ENCODE measurements at regions not wholly inside any gene's neighbourhood (a gene's known extent, or its start where the extent isn't known, plus 50 kb on each side); places are given as distances from the start of the nearest gene placed in this dataset.
A peak's percentile ranks its signal among the peaks of the same experiment; 100 is the strongest.

GRCh38 chr13:78029901-78030300 lies 111.3 kb upstream of the EDNRB start:
- DNase-seq (no peak), ATAC-seq (replicated peaks in 1 of 4) (no peak)
- no peaks in the 10 kb centered on the region for H3K4me1 Mint-ChIP-seq
- Histone ChIP-seq H3K36me3 (ENCODE audit: control insufficient read depth in 2 of 2, extremely low read depth in 1 of 2, insufficient read depth in 1 of 2, low read length in 1 of 2) (no peaks in the 10 kb centered on the region), H3K4me1 (ENCODE audit: control insufficient read depth in 1 of 2, extremely low read depth in 1 of 2, insufficient read depth in 2 of 2, low read length in 2 of 2) (no peaks in the 10 kb centered on the region), H3K9me3 (no peaks in the 10 kb centered on the region), H3K27ac (ENCODE audit: low read length) (no peak overlapping the region), H3K4me3 (ENCODE audit: control insufficient read depth in 1 of 2, extremely low read depth in 1 of 2, low read length in 1 of 2) (no peak overlapping the region), H3K27me3 (replicated peaks in 1 of 2; ENCODE audit: control insufficient read depth in 2 of 2, extremely low read depth in 1 of 2, insufficient read depth in 2 of 2, low read length in 1 of 2) (no peaks in the 10 kb centered on the region)
- H3K9me3 Mint-ChIP-seq = peaks cover 0 to under 1% (median 0%) of the 10 kb centered on the region in 3 donors
- POLR2A ChIA-PET = interaction anchor here in 1 of 2 donors (0.6 kb wide), 1 partner anchor 22 kb away, joined by 4 read pairs; no protein-coding TSS in a partner anchor
- H3K36me3 Mint-ChIP-seq = no peaks in the 10 kb centered on the region
- WGBS (ENCODE audit: insufficient coverage) = no CpG with 5 or more reads among the region's 6 CpGs
- CTCF ChIA-PET = no interaction called here
- H3K27ac Mint-ChIP-seq = no peak overlapping the region
- H3K4me3 Mint-ChIP-seq = no peak overlapping the region
- peaks cover 4 to 12% of the 10 kb centered on the region in 2 donors for H3K27me3 Mint-ChIP-seq

- ATAC-seq (replicated peaks in 1 of 4) (no peak), DNase-seq (no peak)
- Histone ChIP-seq H3K27ac (ENCODE audit: low read length) (no peak overlapping the region), H3K27me3 (replicated peaks in 1 of 2; ENCODE audit: control insufficient read depth in 2 of 2, extremely low read depth in 1 of 2, insufficient read depth in 2 of 2, low read length in 1 of 2) (no peaks in the 10 kb centered on the region), H3K9me3 (no peaks in the 10 kb centered on the region), H3K36me3 (ENCODE audit: control insufficient read depth in 2 of 2, extremely low read depth in 1 of 2, insufficient read depth in 1 of 2, low read length in 1 of 2) (no peaks in the 10 kb centered on the region), H3K4me1 (ENCODE audit: control insufficient read depth in 1 of 2, extremely low read depth in 1 of 2, insufficient read depth in 2 of 2, low read length in 2 of 2) (no peaks in the 10 kb centered on the region), H3K4me3 (ENCODE audit: control insufficient read depth in 1 of 2, extremely low read depth in 1 of 2, low read length in 1 of 2) (no peak overlapping the region)
- POLR2A ChIA-PET = no interaction called here
- Mint-ChIP-seq H3K27me3 (peaks cover 4 to 12% of the 10 kb centered on the region in 2 donors), H3K27ac (no peak overlapping the region), H3K9me3 (peaks cover 0 to 5% (median 4%) of the 10 kb centered on the region in 3 donors), H3K4me3 (no peak overlapping the region), H3K4me1 (no peaks in the 10 kb centered on the region), H3K36me3 (no peaks in the 10 kb centered on the region)
- CTCF ChIA-PET = no interaction called here
- 67% methylated on average over 1 of the region's 1 CpG for WGBS (ENCODE audit: insufficient coverage)
These were observed 110.3 kb upstream of the EDNRB start for GRCh38 chr13:78028960-78029359.

- Mint-ChIP-seq H3K4me3 (no peak overlapping the region), H3K9me3 (peaks cover 0 to 9% (median 5%) of the 10 kb centered on the region in 3 donors), H3K27ac (no peak overlapping the region), H3K27me3 (peaks cover 0 to 11% of the 10 kb centered on the region in 2 donors), H3K4me1 (peaks cover 10 to 18% (median 10%) of the 10 kb centered on the region in 3 donors), H3K36me3 (no peaks in the 10 kb centered on the region)
- CTCF ChIA-PET = no interaction called here
- Histone ChIP-seq H3K4me1 (ENCODE audit: control insufficient read depth in 1 of 2, extremely low read depth in 1 of 2, insufficient read depth in 2 of 2, low read length in 2 of 2) (peaks cover 2 to 4% of the 10 kb centered on the region in 2 experiments), H3K27me3 (replicated peaks in 1 of 2; ENCODE audit: control insufficient read depth in 2 of 2, extremely low read depth in 1 of 2, insufficient read depth in 2 of 2, low read length in 1 of 2) (no peaks in the 10 kb centered on the region), H3K9me3 (no peaks in the 10 kb centered on the region), H3K4me3 (ENCODE audit: control insufficient read depth in 1 of 2, extremely low read depth in 1 of 2, low read length in 1 of 2) (no peak overlapping the region), H3K36me3 (ENCODE audit: control insufficient read depth in 2 of 2, extremely low read depth in 1 of 2, insufficient read depth in 1 of 2, low read length in 1 of 2) (no peaks in the 10 kb centered on the region), H3K27ac (ENCODE audit: low read length) (no peak overlapping the region)
- POLR2A ChIA-PET = no interaction called here
- DNase-seq = no peak
- no peak for ATAC-seq (replicated peaks in 1 of 4)
These were observed 106.4 kb upstream of the EDNRB start for GRCh38 chr13:78024996-78025395.

- no peaks in the 10 kb centered on the region for H3K36me3 ChIP-seq (ENCODE audit: control insufficient read depth in 2 of 2, extremely low read depth in 1 of 2, insufficient read depth in 1 of 2, low read length in 1 of 2)
- H3K27me3 ChIP-seq (replicated peaks in 1 of 2; ENCODE audit: control insufficient read depth in 2 of 2, extremely low read depth in 1 of 2, insufficient read depth in 2 of 2, low read length in 1 of 2) = peaks cover 0 to 3% of the 10 kb centered on the region in 2 experiments
- CTCF ChIA-PET = no interaction called here
- Mint-ChIP-seq H3K9me3 (peaks cover 0 to 13% (median 9%) of the 10 kb centered on the region in 3 donors), H3K36me3 (no peaks in the 10 kb centered on the region), H3K27ac (peak overlapping the region; percentile 68 to 73), H3K27me3 (peaks cover 3% of the 10 kb centered on the region in 2 donors), H3K4me1 (peaks cover 10 to 18% (median 12%) of the 10 kb centered on the region in 3 donors), H3K4me3 (peak overlapping the region in 1 of 3 donors; percentile 3)
- H3K9me3 ChIP-seq = no peaks in the 10 kb centered on the region
- WGBS (ENCODE audit: insufficient coverage) = 0% methylated on average over 1 of the region's 2 CpGs
- H3K4me1 ChIP-seq (ENCODE audit: control insufficient read depth in 1 of 2, extremely low read depth in 1 of 2, insufficient read depth in 2 of 2, low read length in 2 of 2) = peaks cover 2 to 4% of the 10 kb centered on the region in 2 experiments
- H3K27ac ChIP-seq (ENCODE audit: low read length) = peak overlapping the region; percentile 57
- ATAC-seq (replicated peaks in 1 of 4) (peak; percentile 88 to 99 (median 96)), DNase-seq (peak in 33 of 35 experiments; percentile 0 to 58 (median 22))
- H3K4me3 ChIP-seq (ENCODE audit: control insufficient read depth in 1 of 2, extremely low read depth in 1 of 2, low read length in 1 of 2) = no peak overlapping the region
- POLR2A ChIA-PET = no interaction called here
These were observed 103.7 kb upstream of the EDNRB start for GRCh38 chr13:78022164-78022877.

GRCh38 chr13:78020861-78021260 lies 102.2 kb upstream of the EDNRB start:
- H3K4me3 ChIP-seq (ENCODE audit: control insufficient read depth in 1 of 2, extremely low read depth in 1 of 2, low read length in 1 of 2) = no peak overlapping the region
- POLR2A ChIA-PET = no interaction called here
- CTCF ChIA-PET = no interaction called here
- peaks cover 0 to 3% of the 10 kb centered on the region in 2 experiments for H3K27me3 ChIP-seq (replicated peaks in 1 of 2; ENCODE audit: control insufficient read depth in 2 of 2, extremely low read depth in 1 of 2, insufficient read depth in 2 of 2, low read length in 1 of 2)
- H3K4me1 Mint-ChIP-seq = peaks cover 10 to 18% (median 12%) of the 10 kb centered on the region in 3 donors
- H3K27ac ChIP-seq (ENCODE audit: low read length) = no peak overlapping the region
- peaks cover 0 to 13% (median 9%) of the 10 kb centered on the region in 3 donors for H3K9me3 Mint-ChIP-seq
- H3K36me3 Mint-ChIP-seq = no peaks in the 10 kb centered on the region
- H3K36me3 ChIP-seq (ENCODE audit: control insufficient read depth in 2 of 2, extremely low read depth in 1 of 2, insufficient read depth in 1 of 2, low read length in 1 of 2) = no peaks in the 10 kb centered on the region
- H3K4me3 Mint-ChIP-seq = no peak overlapping the region
- 92% methylated on average over 5 of the region's 7 CpGs for WGBS (ENCODE audit: insufficient coverage)
- H3K4me1 ChIP-seq (ENCODE audit: control insufficient read depth in 1 of 2, extremely low read depth in 1 of 2, insufficient read depth in 2 of 2, low read length in 2 of 2) = peaks cover 2 to 4% of the 10 kb centered on the region in 2 experiments
- ATAC-seq (replicated peaks in 1 of 4) (no peak), DNase-seq (no peak)
- peaks cover 0 to 3% of the 10 kb centered on the region in 2 donors for H3K27me3 Mint-ChIP-seq
- no peaks in the 10 kb centered on the region for H3K9me3 ChIP-seq
- no peak overlapping the region for H3K27ac Mint-ChIP-seq

- Mint-ChIP-seq H3K36me3 (no peaks in the 10 kb centered on the region), H3K4me3 (no peak overlapping the region), H3K27ac (no peak overlapping the region), H3K9me3 (peaks cover 0 to 8% (median 0%) of the 10 kb centered on the region in 3 donors), H3K27me3 (peaks cover 1 to 10% of the 10 kb centered on the region in 2 donors), H3K4me1 (peaks cover 0 to 2% (median 0%) of the 10 kb centered on the region in 3 donors)
- Histone ChIP-seq H3K4me1 (ENCODE audit: control insufficient read depth in 1 of 2, extremely low read depth in 1 of 2, insufficient read depth in 2 of 2, low read length in 2 of 2) (no peaks in the 10 kb centered on the region), H3K4me3 (ENCODE audit: control insufficient read depth in 1 of 2, extremely low read depth in 1 of 2, low read length in 1 of 2) (no peak overlapping the region), H3K27ac (ENCODE audit: low read length) (no peak overlapping the region), H3K9me3 (no peaks in the 10 kb centered on the region), H3K27me3 (replicated peaks in 1 of 2; ENCODE audit: control insufficient read depth in 2 of 2, extremely low read depth in 1 of 2, insufficient read depth in 2 of 2, low read length in 1 of 2) (peaks cover 0 to 3% of the 10 kb centered on the region in 2 experiments), H3K36me3 (ENCODE audit: control insufficient read depth in 2 of 2, extremely low read depth in 1 of 2, insufficient read depth in 1 of 2, low read length in 1 of 2) (no peaks in the 10 kb centered on the region)
- DNase-seq (no peak), ATAC-seq (replicated peaks in 1 of 4) (no peak)
- WGBS (ENCODE audit: insufficient coverage) = no CpG with 5 or more reads among the region's 3 CpGs
- ChIA-PET POLR2A (no interaction called here), CTCF (interaction anchor here in 1 of 2 donors (0.7 kb wide), 1 partner anchor 1206 kb away, joined by 5 read pairs; no protein-coding TSS in a partner anchor)
These were observed 97.2 kb upstream of the EDNRB start for GRCh38 chr13:78015782-78016181.
